NCI-H1048 (cell line): ENCODE measurements at regions not wholly inside any gene's neighbourhood (a gene's known extent, or its start where the extent isn't known, plus 50 kb on each side); places are given as distances from the start of the nearest gene placed in this dataset.
"Not testable (repeated sequence)": the region's sequence is repeated elsewhere in the genome, so short reads cannot be mapped to it uniquely, and the experiment has no call there.

Experiments used
- DNase-seq: peaks from one replicate; lab custom pipeline; 2025; lab: John Stamatoyannopoulos, UW

- no peak for DNase-seq
These were observed 366.3 kb downstream of the RPS6KC1 start for GRCh38 chr1:213417225-213417820.

- DNase-seq, result no peak
These were observed 366.8 kb downstream of the RPS6KC1 start for GRCh38 chr1:213417846-213418245.

GRCh38 chr1:213418268-213419071 is 367.4 kb downstream of the RPS6KC1 start:
- DNase-seq, result no peak

GRCh38 chr1:213419401-213420030 is 368.5 kb downstream of the RPS6KC1 start:
- no peak for DNase-seq

- DNase-seq, result not testable (repeated sequence)
These were observed 370.1 kb downstream of the RPS6KC1 start for GRCh38 chr1:213421178-213421577.

GRCh38 chr1:213423041-213423440 is 372.0 kb downstream of the RPS6KC1 start:
- no peak for DNase-seq

GRCh38 chr1:213423605-213424004 is 372.6 kb downstream of the RPS6KC1 start:
- DNase-seq, result no peak

- DNase-seq, result no peak
These were observed 374.5 kb downstream of the RPS6KC1 start for GRCh38 chr1:213425376-213426030.

- DNase-seq, result no peak
These were observed 378.6 kb downstream of the RPS6KC1 start for GRCh38 chr1:213429642-213430041.

- DNase-seq, result no peak
These were observed 384.7 kb downstream of the RPS6KC1 start for GRCh38 chr1:213435715-213436114.

GRCh38 chr1:213438339-213438738 is 387.3 kb downstream of the RPS6KC1 start:
- DNase-seq, result no peak

GRCh38 chr1:213439703-213440102 is 388.7 kb downstream of the RPS6KC1 start:
- no peak for DNase-seq

GRCh38 chr1:213440766-213441165 is 389.7 kb downstream of the RPS6KC1 start:
- no peak for DNase-seq

GRCh38 chr1:213443415-213443814 is 392.4 kb downstream of the RPS6KC1 start:
- DNase-seq, result no peak

GRCh38 chr1:213444224-213444623 is 393.2 kb downstream of the RPS6KC1 start:
- DNase-seq, result no peak

GRCh38 chr1:213446496-213446895 is 395.5 kb downstream of the RPS6KC1 start:
- no peak for DNase-seq

- no peak for DNase-seq
These were observed 397.3 kb downstream of the RPS6KC1 start for GRCh38 chr1:213448360-213448759.

GRCh38 chr1:213448776-213449175 is 397.7 kb downstream of the RPS6KC1 start:
- DNase-seq, result no peak

GRCh38 chr1:213452501-213452900 is 401.5 kb downstream of the RPS6KC1 start:
- DNase-seq, result no peak

- no peak for DNase-seq
These were observed 406.1 kb downstream of the RPS6KC1 start for GRCh38 chr1:213457186-213457585.

GRCh38 chr1:213457733-213458132 is 406.7 kb downstream of the RPS6KC1 start:
- DNase-seq, result no peak

GRCh38 chr1:213462374-213462773 is 411.3 kb downstream of the RPS6KC1 start:
- DNase-seq, result not testable (repeated sequence)
